ENCODE measurements at regions not wholly inside any gene's neighbourhood (a gene's known extent, or its start where the extent isn't known, plus 50 kb on each side); places are given as distances from the start of the nearest gene placed in this dataset.
"Not testable (repeated sequence)": the region's sequence is repeated elsewhere in the genome, so short reads cannot be mapped to it uniquely, and the experiment has no call there.

- TF ChIP-seq, protein P1, sequence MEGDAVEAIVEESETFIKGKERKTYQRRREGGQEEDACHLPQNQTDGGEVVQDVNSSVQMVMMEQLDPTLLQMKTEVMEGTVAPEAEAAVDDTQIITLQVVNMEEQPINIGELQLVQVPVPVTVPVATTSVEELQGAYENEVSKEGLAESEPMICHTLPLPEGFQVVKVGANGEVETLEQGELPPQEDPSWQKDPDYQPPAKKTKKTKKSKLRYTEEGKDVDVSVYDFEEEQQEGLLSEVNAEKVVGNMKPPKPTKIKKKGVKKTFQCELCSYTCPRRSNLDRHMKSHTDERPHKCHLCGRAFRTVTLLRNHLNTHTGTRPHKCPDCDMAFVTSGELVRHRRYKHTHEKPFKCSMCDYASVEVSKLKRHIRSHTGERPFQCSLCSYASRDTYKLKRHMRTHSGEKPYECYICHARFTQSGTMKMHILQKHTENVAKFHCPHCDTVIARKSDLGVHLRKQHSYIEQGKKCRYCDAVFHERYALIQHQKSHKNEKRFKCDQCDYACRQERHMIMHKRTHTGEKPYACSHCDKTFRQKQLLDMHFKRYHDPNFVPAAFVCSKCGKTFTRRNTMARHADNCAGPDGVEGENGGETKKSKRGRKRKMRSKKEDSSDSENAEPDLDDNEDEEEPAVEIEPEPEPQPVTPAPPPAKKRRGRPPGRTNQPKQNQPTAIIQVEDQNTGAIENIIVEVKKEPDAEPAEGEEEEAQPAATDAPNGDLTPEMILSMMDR (IDR thresholded peaks at IDR 0.05; ENCODE audit: borderline replicate concordance, extremely low read depth, low read length, poor library complexity, severe bottlenecking) = not testable (repeated sequence)
- TF ChIP-seq EZH2 (IDR thresholded peaks at IDR 0.05; ENCODE audit: borderline replicate concordance, low read depth, low read length, severe bottlenecking) = not testable (repeated sequence)
Observed at GRCh38 chrY:9719616-9720015, 191.9 kb downstream of the TSPY10 start.

Data from DND-41 (cell line).